ENCODE measurements at regions not wholly inside any gene's neighbourhood (a gene's known extent, or its start where the extent isn't known, plus 50 kb on each side); places are given as distances from the start of the nearest gene placed in this dataset.

GRCh38 chr10:80814147-80814652 lies 276.5 kb downstream of the SH2D4B start:
- TF ChIP-seq EZH2 (IDR thresholded peaks at IDR 0.05; ENCODE audit: low read length, missing control alignments) (no peak), CTCF (conservative IDR thresholded peaks at IDR 0.05 in 1 of 2, IDR thresholded peaks at IDR 0.05 in 1 of 2; ENCODE audit: low read depth in 1 of 2, low read length in 2 of 2) (no peak)

All from fibroblast of lung (primary cell).